MM.1S (cell line): ENCODE measurements at regions not wholly inside any gene's neighbourhood (a gene's known extent, or its start where the extent isn't known, plus 50 kb on each side); places are given as distances from the start of the nearest gene placed in this dataset.

ENCODE experiments used
- DNase-seq: peaks from one replicate; pipeline ENCODE4 v3.0.0-alpha.2; 2015
- H2AFZ ChIP-seq: fragments of 300-600 bp; sonication (generic); 2 replicates; pipeline ENCODE4 v1.6.0; 2016; ENCODE audit warnings: antibody characterized with exemption, low read length
- H3F3A ChIP-seq: fragments of 300-600 bp; sonication (generic); 2 replicates; pipeline ENCODE4 v1.6.1; 2016; ENCODE audit warnings: mild to moderate bottlenecking, antibody characterized with exemption, low read length, moderate library complexity, mixed read lengths; ENCODE audit not compliant: insufficient read depth
- H3K27ac ChIP-seq: fragments of 300-600 bp; sonication (generic); 2 replicates; pipeline ENCODE4 v1.5.1; 2016; ENCODE audit warnings: mild to moderate bottlenecking, low read length
- H3K27me3 ChIP-seq: fragments of 300-600 bp; sonication (generic); replicated peaks from 2 replicates; pipeline ENCODE4 v1.6.0; 2016; ENCODE audit warnings: low read length; ENCODE audit not compliant: insufficient read depth
- H3K36me3 ChIP-seq: fragments of 300-600 bp; sonication (generic); replicated peaks from 2 replicates; pipeline ENCODE4 v1.6.1; 2016; ENCODE audit warnings: mild to moderate bottlenecking, low read length, mixed read lengths; ENCODE audit not compliant: insufficient read depth
- H3K4me1 ChIP-seq: fragments of 300-600 bp; sonication (generic); 2 replicates; pipeline ENCODE4 v1.6.1; 2016; ENCODE audit warnings: low read length, mixed read lengths
- H3K4me2 ChIP-seq: fragments of 300-600 bp; sonication (generic); 2 replicates; pipeline ENCODE4 v1.6.0; 2016; ENCODE audit warnings: low read depth, low read length
- H3K4me3 ChIP-seq: fragments of 300-600 bp; sonication (generic); 2 replicates; pipeline ENCODE4 v1.5.1; 2016; ENCODE audit warnings: low read length, mixed read lengths
- H3K79me2 ChIP-seq: fragments of 300-600 bp; sonication (generic); 2 replicates; pipeline ENCODE4 v1.6.1; 2016; ENCODE audit warnings: mixed run types, low read length, mixed read lengths
- H3K9ac ChIP-seq: fragments of 300-600 bp; sonication (generic); 2 replicates; pipeline ENCODE4 v1.6.1; 2016; ENCODE audit warnings: low read length, mixed read lengths
- H3K9me2 ChIP-seq: fragments of 300-600 bp; sonication (generic); replicated peaks from 2 replicates; pipeline ENCODE4 v1.6.1; 2016; ENCODE audit warnings: mild to moderate bottlenecking, low read length, mixed read lengths; ENCODE audit not compliant: insufficient read depth
- H3K9me3 ChIP-seq: fragments of 300-600 bp; sonication (generic); replicated peaks from 2 replicates; pipeline ENCODE4 v1.6.1; 2016; ENCODE audit warnings: mild to moderate bottlenecking, low read length, mixed read lengths; ENCODE audit not compliant: insufficient read depth
- H4K20me1 ChIP-seq: fragments of 300-600 bp; sonication (generic); 2 replicates; pipeline ENCODE4 v1.6.1; 2016; ENCODE audit warnings: mild to moderate bottlenecking, low read length, moderate library complexity, mixed read lengths; ENCODE audit not compliant: insufficient read depth
- EZH2 ChIP-seq: fragments of 300-600 bp; sonication (generic); optimal IDR thresholded peaks from 2 replicates; pipeline ENCODE3; 2017; ENCODE audit warnings: low read depth, mild to moderate bottlenecking, antibody characterized with exemption, low read length, mixed read lengths
- EZH2phosphoT487 ChIP-seq: fragments of 300-600 bp; sonication (generic); IDR thresholded peaks from 2 replicates; pipeline ENCODE4 v1.6.1; 2018; ENCODE audit warnings: antibody characterized with exemption, low read length
- TF ChIP-seq, protein P1 (sequence below): fragments of 300-600 bp; sonication (generic); IDR thresholded peaks from 2 replicates; pipeline ENCODE4 v1.5.1; 2016; ENCODE audit warnings: antibody characterized with exemption, low read length, mixed read lengths

DNA sequence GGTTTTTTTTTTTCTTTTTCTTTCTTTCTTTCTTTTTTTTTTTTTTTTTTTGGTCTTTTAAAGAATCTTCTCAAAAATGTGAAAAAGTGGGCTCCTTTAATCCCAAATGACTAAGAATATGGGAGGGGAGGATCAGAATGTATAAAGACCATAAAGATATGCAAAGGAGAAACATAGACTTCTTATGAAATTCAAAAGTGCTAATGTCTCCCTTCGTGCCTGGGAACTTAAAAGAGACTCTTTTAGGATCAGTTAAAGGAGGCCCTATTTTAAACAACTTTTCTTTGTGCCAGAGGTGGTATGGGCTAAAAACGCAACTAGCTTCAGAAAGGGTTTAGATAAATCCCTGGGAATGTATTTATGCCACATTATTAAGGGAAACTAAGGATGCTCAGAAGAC lies 54.2 kb upstream of the KAZN start:
- Histone ChIP-seq H3K27me3 (no peaks in the 10 kb centered on the region), H3K79me2 (no peaks in the 10 kb centered on the region), H3K36me3 (no peaks in the 10 kb centered on the region), H4K20me1 (no peaks in the 10 kb centered on the region), H3K4me1 (no peaks in the 10 kb centered on the region), H2AFZ (no peak overlapping the region), H3K4me3 (no peak overlapping the region), H3K4me2 (no peak overlapping the region), H3K9me3 (no peaks in the 10 kb centered on the region), H3F3A (no peaks in the 10 kb centered on the region), H3K9me2 (no peaks in the 10 kb centered on the region), H3K27ac (no peak overlapping the region), H3K9ac (no peak overlapping the region)
- TF ChIP-seq, protein P1, sequence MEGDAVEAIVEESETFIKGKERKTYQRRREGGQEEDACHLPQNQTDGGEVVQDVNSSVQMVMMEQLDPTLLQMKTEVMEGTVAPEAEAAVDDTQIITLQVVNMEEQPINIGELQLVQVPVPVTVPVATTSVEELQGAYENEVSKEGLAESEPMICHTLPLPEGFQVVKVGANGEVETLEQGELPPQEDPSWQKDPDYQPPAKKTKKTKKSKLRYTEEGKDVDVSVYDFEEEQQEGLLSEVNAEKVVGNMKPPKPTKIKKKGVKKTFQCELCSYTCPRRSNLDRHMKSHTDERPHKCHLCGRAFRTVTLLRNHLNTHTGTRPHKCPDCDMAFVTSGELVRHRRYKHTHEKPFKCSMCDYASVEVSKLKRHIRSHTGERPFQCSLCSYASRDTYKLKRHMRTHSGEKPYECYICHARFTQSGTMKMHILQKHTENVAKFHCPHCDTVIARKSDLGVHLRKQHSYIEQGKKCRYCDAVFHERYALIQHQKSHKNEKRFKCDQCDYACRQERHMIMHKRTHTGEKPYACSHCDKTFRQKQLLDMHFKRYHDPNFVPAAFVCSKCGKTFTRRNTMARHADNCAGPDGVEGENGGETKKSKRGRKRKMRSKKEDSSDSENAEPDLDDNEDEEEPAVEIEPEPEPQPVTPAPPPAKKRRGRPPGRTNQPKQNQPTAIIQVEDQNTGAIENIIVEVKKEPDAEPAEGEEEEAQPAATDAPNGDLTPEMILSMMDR, result no peak
- TF ChIP-seq EZH2 (no peak), EZH2phosphoT487 (no peak)
- DNase-seq, result no peak

DNA sequence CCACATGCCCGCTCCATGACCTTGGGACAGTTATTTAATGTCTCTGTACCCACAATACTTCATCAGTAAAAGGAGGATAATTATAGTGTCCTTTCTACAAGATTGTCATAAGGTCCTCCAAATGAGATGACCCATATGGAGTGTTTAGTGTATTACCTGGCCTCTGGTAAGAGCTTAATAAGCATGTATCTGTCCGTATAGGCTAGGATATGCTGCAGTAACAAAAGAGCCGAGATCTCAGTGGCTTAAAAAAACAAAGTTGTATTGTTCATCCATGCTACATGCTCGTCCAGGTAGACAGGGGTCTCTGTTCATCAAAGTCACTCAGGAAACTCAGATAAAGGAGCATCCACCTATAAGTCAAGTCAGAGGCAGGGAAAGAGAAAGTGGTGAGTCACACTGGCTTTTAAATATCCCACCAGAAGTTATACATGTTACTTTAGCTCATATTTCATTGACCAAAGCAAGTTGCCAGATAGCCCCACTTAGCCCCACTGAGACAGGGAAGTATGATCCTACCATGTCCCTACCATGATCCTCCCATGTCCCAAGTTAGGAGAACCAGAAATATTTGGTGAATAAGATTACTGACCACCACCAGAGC lies 53.0 kb upstream of the KAZN start:
- Histone ChIP-seq H3K4me2 (no peak overlapping the region), H3K9me3 (no peaks in the 10 kb centered on the region), H2AFZ (no peak overlapping the region), H3K9ac (no peak overlapping the region), H3K36me3 (no peaks in the 10 kb centered on the region), H3F3A (no peaks in the 10 kb centered on the region), H4K20me1 (no peaks in the 10 kb centered on the region), H3K4me1 (no peaks in the 10 kb centered on the region), H3K9me2 (no peaks in the 10 kb centered on the region), H3K79me2 (no peaks in the 10 kb centered on the region), H3K27ac (no peak overlapping the region), H3K27me3 (no peaks in the 10 kb centered on the region), H3K4me3 (no peak overlapping the region)
- TF ChIP-seq, protein P1, result no peak
- no peak for TF ChIP-seq EZH2phosphoT487
- no peak for TF ChIP-seq EZH2
- DNase-seq, result no peak

GRCh38 chr1:14546416-14546815 lies 52.1 kb upstream of the KAZN start:
- H4K20me1 ChIP-seq, result no peaks in the 10 kb centered on the region
- no peak overlapping the region for H2AFZ ChIP-seq
- no peaks in the 10 kb centered on the region for H3K9me3 ChIP-seq
- H3F3A ChIP-seq, result no peaks in the 10 kb centered on the region
- no peaks in the 10 kb centered on the region for H3K27me3 ChIP-seq
- DNase-seq, result no peak
- H3K4me3 ChIP-seq, result no peak overlapping the region
- H3K9me2 ChIP-seq, result no peaks in the 10 kb centered on the region
- H3K9ac ChIP-seq, result no peak overlapping the region
- no peaks in the 10 kb centered on the region for H3K4me1 ChIP-seq
- H3K27ac ChIP-seq, result no peak overlapping the region
- no peak overlapping the region for H3K4me2 ChIP-seq
- no peaks in the 10 kb centered on the region for H3K79me2 ChIP-seq
- no peak for TF ChIP-seq EZH2phosphoT487
- TF ChIP-seq, protein P1, result no peak
- no peak for TF ChIP-seq EZH2
- H3K36me3 ChIP-seq, result no peaks in the 10 kb centered on the region
